Renal cortical epithelial cell (primary cell): ENCODE measurements at regions not wholly inside any gene's neighbourhood (a gene's known extent, or its start where the extent isn't known, plus 50 kb on each side); places are given as distances from the start of the nearest gene placed in this dataset.

Experiments used
- DNase-seq: peaks from one replicate; pipeline ENCODE4 v3.0.0-alpha.2; 2011; ENCODE audit warnings: low read depth

DNA sequence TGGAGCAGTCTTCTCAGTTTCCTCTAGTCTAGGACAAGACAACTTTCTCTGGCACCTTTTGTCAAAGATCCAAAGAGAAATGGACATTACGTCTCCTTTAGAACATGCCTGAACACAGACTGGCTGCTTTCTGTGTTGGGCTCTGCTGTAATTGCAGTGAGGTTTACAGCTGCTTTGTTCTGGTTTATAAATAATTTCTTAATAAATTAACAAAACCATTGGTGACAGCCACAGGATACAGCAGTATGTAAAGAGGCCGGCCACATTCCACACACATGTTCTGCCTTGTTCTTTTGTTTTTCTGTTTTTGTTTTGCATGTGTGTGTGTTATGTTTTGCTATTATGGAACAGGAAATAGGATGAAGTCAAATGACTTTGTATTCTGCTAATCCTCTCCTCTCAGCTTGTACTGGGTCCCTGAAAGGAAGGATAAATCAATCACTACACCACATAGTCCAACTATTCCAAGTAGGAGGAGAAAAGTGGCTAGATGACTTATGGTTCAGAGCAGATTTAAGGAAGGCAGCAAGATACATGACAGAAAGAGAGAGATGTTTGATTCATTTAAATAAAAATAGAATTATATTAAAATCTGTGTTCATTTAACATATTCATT, 161.5 kb upstream of the ESRRG start:
- no peak for DNase-seq

DNA sequence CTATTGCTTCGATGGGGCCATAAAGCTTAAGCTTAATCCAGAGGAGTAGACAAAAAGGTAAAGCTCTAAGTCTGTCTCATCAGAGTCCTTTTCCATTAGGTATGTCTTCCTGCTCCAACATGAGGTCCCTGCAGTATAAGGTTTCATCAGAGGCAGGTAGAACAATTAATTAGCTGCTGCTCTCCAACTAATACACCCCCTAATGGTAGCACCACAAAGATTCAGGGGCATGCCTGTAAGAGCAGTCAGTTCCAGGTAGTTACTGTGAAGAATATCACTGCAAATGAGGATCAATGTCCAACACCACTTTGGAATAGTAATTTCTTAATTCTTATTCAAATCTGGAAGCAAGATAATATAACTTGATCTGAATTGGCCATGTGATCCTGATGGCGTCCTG, 160.3 kb upstream of the ESRRG start:
- DNase-seq: no peak

DNA sequence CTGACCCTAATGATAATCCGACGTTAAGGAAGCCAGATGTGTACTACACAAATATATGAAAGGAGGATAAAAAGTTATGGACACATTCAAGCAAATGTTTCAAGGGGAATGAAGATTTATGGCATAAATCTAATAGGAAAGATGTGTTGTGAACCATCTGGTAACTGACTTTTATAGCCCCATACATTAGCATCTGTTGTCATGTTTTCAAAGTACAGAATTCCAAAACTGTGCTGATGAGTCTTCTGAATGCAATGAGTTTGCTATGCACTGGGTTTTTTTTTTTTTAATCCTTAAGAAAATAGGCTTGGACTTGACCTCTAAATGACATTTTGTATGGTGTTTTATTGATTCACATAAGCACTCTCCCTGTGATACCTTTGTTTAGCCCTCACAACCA, 158.5 kb upstream of the ESRRG start:
- no peak for DNase-seq

DNA sequence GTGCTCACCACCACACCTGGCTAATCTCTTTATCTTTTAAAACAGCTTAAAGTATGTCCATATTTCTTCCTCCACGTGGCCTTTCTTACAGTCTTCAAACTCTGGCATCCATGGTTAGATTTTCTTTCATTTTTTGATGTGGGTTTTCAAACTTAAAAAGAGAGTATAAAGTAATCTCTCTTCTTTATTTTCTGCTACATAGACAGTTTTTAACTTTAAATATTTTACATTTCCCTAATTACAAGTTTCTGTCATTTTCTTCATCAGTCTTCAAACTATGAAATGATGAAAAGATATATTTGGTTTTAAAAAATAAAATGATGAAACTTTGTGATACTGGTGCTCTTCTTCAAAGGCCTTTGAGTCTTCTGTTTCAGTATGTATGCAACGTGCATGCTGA, 143.5 kb upstream of the ESRRG start:
- no peak for DNase-seq

DNA sequence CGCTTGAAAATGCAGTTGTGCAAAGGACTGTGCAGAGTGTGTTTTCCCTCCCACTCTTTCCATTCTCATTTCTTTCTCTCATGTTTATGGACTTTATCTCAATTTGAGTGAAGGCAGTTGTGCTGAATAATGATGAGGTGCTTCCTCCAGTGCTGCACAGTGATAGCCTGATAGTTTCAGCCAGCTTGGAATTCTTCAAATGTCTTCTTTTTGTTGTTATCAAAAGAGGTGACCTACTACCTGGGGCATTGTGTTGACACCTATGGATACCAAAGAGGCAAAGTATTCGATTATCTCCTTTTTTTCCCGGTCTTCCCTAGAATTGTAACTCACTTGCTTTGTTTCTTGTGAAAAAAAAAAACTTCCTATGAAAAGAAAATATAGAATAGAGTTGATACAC, 132.6 kb upstream of the ESRRG start:
- no peak for DNase-seq

DNA sequence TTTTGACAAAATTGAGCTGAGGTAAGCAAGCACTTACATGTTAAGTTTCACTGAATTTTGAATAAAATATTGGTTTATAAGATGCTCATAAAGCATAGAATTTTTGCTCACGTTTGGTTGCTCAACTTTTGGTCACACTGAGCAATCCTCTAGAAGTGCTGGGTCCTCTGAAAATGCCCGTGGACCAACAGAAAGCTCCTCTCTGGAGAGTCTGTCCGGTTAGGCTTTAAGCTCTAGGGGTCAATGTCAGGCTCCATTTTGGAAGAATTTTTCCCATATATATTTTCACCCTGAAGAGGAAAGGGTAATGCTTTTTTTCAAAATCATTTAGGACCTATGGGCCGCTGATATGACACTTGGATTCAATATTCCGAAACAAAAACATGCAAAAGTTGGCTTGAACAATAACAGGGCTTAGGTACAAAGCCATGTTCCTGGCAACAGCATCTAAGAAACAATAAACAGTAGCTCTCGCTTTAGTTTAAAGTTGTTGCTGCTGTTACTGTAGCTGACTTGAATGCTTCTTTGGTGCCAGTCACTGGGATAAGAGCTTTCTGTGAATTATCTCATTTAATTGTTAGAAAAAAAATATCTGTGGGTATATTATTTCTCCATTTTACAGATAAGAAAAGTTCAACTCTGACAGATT, 131.7 kb upstream of the ESRRG start:
- DNase-seq: no peak

DNA sequence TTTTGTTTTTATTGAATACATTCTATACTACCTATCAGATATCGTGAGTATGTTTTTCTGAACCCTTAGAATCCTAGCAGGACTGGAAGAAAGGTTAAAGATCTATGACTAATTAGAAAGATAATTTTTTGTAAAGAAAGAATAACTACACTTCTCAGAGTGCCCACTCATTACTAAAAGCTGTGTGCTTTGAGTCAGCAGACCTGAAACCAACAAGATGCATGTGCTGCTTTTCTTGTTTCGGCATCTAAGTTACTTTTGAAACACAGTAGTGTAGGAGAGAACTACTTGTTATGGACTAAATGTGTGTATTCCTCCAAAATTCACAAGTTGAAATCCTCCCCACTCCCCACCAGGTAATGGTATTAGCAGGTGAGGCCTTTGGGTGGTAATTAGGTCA, 127.8 kb upstream of the ESRRG start:
- DNase-seq: no peak

DNA sequence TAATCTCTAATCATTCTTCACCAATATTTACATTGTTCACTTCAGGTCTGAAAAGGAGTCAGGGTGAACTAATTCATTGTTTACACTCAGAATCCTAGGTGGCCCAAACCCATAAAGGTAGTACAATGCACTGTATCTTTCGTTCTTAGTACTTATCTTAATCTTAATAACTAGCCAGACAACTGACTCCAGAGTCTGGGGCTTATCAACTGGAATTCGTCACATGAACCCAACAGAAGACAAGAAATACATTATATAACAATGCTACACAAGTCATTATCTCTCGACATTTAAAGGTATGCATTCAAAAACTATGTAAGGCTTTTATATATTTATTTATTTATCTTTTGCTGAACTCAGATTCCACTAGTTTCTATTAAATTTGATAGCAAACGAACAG, 125.9 kb upstream of the ESRRG start:
- no peak for DNase-seq

DNA sequence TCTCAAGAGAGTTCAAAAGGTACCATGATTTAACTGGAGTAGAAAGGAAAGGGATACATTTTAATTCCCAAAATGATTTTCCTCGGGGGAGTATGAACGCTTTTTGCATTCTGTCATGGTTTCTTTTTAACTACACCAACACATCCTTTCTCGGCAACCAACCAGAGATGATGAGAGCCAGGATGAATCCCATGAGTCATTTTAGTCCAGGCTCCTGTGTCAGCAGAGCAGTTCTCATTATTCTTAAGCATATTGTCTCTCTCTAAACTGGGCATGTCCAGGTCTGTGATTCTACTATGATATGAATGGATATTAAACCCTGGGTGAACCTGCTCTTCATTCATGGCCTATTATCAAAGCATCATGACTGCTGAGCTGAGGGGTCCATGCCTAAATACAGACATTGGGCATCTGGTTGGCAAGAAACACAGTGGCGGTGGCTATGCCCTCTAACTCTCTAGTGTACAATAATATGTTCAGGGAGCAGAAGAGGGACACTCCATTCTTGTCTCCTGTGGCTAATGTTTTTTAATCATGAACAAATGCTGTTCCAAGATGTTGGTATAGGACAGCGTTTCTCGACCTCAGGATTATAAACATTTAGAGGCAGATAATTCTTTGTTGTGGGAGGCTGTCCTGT, 124.3 kb upstream of the ESRRG start:
- no peak for DNase-seq

DNA sequence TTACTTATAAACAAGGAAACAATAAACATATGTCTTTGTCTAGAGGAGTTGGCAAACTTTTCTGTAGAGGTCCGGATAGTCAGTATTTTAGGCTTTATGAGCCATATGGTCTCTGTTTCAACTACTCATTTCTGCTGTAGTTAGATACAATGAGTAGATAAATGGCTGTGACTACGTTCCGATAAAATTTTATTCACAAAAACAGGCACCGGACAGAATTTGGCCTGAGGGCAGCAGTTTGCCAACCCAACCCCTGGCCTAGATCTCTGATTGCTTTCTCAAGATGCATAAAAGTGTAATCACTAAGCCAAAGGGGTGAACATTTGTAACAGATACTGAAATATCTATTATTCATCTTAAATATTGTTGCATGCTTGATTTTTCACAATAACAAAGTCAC, 123.1 kb upstream of the ESRRG start:
- no peak for DNase-seq

DNA sequence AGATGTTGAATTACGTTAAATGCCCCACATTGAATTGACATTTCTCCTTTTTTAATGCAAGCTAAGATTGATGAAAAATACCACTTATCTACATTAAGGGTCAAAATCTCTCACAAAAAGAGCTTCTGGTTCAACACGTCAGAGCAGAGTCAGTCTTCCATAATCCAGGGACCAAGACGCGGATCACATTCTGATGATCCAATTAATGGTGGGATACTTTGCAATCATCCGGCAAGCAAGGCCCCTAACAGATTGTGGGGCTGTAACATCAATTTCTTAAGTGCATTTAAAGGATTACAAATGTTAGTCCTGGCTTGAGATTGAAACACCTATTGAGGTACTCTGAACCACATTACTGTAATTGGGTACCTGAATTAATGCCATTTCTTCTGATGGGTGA, 120.2 kb upstream of the ESRRG start:
- DNase-seq: no peak

DNA sequence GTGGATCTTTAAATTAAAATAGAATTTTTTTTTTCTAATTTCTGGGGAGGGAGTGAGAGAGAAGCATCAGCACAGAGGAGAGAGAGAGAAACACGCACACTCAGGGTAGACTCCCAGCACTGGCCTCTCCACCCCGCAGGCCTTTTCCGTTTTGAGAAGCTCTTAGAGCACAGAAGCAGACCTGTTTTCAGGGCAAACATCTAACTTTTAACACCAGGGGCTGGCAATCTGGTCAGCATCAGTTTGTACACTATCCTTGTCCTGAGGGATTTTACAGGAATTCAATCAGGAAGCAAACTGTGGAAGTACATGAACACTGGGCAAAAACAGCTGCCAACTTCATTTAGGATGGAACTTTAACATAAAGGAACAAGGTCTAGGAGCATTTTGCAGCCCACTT, 117.9 kb upstream of the ESRRG start:
- no peak for DNase-seq

DNA sequence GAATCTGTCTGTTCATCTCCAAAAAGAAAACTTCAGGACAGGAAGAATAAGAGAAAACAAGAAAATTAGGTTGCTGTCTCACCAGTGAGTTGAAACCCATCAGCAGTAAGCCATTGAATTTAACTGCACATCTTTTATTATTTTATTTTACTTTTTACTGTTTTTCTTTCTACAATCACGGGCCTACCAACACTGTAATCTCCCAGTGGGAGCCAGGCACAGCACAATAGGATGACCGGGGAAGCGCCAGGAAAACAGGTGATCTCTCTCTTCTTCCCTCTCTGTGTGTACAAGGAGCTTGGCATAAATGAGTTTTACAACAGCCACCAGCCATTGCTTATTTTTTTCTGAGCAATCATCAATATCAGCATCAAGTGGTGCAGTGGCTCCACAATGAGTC, 113.1 kb upstream of the ESRRG start:
- no peak for DNase-seq

DNA sequence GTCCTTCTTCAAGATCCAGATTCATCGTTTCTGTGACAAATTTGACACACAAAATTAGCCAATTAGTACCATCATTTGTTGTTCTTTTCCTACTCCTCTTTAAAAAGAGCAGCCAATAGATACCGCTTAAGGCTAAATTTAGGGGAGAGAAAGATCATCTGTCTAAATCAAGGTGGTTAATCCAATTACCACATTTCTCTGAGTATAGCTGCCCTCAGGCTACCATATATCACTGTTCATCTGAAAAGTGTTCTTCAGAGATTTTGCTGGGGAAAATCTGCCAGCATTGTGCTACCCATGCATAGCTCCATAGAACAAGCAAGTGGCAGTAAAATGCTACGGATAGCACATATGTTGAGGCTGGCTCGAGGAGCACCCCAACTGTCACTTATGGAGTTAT, 110.3 kb upstream of the ESRRG start:
- no peak for DNase-seq

DNA sequence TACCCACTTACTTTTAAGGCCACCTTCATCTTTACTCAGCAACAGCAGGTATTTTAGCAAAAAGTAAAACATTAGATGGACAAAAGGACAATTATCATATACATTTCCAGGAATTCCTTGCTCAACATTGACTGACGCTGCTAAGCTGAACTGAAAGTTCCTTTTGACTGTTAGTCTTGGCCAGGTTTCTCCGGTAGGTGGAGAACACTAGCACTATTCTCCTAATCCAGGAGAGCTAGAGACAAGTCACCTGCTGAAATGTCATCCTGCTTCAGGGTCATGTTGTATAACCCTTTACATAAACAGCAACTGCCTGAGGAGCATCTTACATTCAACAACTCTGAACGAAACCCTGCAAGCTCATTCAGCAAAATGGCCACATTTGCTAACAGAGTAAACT, 109.0 kb upstream of the ESRRG start:
- DNase-seq: no peak

DNA sequence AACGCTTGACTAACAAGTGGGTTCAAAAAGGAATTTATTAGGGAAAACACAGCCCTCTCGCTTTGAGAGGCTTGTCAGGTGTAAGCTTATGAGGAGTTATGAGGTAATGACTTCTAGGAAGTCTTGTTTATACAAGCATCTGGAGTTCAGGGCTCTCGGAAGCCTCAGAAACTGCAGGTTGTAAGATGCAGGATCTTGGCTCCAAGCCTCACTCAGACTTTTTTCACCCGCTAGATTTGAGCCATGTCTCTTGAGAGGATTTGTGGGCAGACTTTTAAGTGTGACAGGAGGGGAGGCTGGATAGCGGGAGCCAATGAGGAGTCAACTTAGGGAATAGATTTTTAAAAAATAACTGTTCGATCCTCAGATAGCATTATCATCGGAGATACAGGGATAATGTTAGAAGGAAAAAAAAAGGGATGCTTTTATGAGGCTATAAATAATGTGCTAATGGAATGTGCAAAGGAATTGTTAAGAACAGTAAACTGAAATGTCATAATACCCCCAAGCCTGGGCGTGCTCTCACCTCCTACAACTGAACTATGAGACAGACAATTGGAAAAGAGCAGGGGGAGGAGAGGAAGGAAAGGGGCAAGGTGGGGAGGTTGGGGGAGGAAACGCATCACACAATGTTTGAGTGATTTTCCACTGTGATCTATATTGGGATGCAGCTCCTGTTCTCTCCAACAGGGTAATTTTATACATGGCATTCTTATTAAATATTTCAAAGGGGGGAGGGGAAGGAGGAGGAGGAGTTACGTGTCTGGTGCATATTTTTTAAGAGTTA, 107.4 kb upstream of the ESRRG start:
- DNase-seq: peak; percentile 32

DNA sequence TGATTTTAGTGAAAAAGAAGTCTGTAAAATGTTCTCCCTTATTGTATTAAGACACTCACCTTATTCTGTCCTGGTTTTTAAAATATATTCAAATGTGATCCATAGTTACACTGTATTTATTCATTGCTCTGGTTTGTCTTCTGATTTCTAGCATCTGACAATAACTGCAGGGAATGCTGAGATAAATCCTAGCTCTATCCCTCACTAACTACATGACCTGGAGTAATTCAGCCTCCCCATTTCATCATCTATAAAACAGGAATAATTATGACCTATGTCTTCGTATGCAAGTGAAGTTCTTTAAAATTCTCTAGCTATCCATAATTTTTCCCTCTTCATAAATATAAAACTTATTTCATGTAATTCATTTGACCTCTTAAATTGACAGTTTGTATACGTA, 104.0 kb upstream of the ESRRG start:
- DNase-seq: no peak

DNA sequence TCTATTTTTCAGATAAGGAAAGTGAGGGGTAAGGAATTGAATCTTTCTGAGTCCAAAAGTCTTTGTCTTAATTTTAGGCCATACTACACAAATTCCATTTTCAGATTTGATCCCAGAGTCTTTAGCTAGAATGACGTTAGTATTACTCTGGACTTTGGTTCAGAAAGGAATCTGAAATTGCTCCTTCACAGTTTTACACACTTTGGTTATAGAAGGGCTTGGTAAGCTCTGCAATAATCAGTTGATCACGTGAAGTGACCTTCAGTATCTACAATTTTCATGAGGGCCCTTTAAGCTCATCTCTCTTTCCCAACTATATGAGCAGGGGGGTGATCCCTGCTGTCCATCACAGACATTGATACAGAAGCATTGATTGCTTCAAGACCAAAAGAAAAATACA, 103.4 kb upstream of the ESRRG start:
- no peak for DNase-seq

DNA sequence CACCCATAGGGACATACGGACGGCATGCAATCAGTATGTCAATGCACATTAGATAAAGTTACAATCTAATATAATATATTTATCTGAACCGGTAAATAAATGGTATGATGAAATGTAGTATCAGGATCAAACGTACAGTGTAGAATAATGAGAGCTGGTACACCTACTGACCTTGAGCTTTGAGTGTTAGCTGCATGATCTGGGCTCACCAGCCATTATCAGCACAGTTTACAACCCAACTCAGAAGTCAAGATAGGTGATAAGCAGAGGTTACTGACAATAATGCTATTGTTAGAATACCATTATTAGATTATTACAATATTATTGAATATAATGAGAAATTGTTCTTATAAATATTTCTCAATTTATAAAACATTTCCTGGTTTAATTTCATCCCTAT, 103.0 kb upstream of the ESRRG start:
- no peak for DNase-seq

DNA sequence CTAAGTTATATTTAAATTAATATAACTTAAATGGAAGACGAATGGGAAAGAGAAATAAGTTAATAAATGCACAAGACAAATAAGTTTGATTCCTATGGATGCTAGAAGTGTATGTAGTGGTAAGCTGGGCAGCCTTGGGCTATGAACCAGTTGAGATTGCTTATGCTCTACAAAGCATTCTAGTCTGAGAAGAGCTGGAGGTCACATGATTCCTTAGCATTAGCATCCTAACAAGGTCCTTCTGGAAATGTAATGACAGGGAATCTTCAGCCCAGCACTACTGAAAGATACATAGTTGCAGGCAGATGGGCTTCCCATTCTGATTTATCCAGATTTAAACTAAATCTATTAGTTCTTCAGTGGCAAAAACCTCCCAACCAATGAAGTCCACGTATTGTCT, 102.3 kb upstream of the ESRRG start:
- no peak for DNase-seq

DNA sequence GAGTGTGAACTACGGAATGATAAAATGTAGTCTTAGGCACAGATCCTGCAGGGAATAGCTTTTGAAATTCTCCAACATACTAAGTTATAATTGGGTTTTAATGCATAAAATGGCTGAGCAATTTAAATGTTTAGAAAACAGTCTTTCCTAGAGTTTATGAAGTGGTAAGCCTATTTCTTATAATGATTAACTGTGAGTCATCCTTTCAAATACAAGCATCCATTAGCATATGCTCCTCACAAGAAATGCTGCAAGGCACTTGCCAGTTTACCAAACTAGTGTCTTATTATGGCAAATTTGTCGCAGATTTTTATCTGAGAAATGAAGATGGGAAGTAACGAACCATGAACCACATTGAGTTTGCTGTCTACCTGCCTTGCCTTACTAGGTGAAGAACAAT, 101.3 kb upstream of the ESRRG start:
- DNase-seq: peak; percentile 95

DNA sequence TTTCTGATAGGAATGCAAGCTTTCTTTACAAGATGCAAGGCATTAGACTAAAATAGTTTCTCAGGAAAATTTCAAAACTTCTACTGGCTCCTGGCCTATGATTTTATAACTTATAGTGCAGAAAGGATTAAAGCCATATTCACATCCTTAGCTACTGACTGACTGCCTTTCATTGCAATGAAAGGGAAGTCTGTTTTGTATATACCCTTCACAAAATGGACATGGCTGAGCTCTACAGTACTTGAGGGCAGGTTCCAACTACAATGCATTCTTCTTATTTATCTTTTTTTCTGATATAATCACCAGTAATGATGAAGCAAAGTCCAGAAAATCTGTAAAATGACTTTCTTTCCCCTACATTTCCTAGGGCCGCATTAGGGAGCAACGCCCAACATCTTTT, 100.5 kb upstream of the ESRRG start:
- DNase-seq: no peak

DNA sequence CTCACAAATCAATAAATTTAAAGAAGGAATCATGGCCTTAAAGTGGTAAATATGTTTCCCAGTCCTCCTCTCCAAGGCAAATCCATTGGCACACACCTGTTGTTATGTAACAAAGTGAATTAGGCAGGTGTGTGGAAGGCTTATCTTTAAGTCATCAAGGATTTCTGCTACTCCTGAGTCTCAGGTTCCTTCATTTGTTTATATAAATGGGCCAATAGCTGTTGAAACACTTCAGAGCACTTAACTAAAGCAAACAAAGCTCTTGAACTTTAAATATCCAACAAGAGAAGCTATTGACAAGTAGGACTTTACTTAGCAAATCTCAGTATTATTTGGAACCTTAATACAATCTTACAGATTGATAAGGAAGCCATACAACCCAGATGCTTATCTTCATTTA, 99.3 kb upstream of the ESRRG start:
- DNase-seq: no peak
